ENCODE measurements at regions not wholly inside any gene's neighbourhood (a gene's known extent, or its start where the extent isn't known, plus 50 kb on each side); places are given as distances from the start of the nearest gene placed in this dataset.

DNA sequence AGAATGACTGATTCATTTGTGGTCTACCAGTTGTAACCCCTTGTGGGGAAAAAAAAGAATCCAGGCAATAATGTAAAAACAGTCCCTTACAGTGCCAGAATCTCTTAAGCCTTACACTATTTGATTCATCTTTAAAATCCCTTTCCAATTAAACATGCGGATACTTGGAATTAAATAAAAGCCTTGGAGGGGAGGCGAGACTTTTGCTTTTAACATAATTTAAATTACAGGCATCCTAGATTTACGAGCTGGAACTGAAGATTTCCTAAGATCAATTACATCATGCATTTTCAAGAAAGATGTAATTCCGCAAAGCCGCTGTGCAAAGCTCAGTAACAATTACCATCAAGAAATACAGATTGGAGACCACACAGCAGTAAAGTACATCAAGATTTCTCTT lies 370.2 kb downstream of the MTRR start:
- CTCF ChIA-PET (ENCODE audit: partially characterized antibody), result no interaction called here
- Histone ChIP-seq H3K27ac (ENCODE audit: low read depth, low read length) (no peak overlapping the region), H3K36me3 (ENCODE audit: insufficient read depth, low read length) (no peaks in the 10 kb centered on the region), H3K4me1 (ENCODE audit: insufficient read depth, low read length) (no peaks in the 10 kb centered on the region), H3K27me3 (ENCODE audit: insufficient read depth, low read length) (no peaks in the 10 kb centered on the region), H3K9me3 (ENCODE audit: control insufficient read depth in 1 of 2, low read length in 2 of 2) (no peaks in the 10 kb centered on the region), H3K4me3 (ENCODE audit: low read length in 2 of 2) (no peak overlapping the region)
- Mint-ChIP-seq H3K4me3 (no peak overlapping the region), H3K9me3 (peaks cover 0 to 11% (median 5%) of the 10 kb centered on the region in 8 donors), H3K27ac (no peak overlapping the region), H3K36me3 (no peaks in the 10 kb centered on the region), H3K27me3 (no peaks in the 10 kb centered on the region), H3K4me1 (no peaks in the 10 kb centered on the region)
- DNase-seq, result no peak
- intact Hi-C loops (cut with micrococcal nuclease), result no loop called here
- POLR2A ChIA-PET (ENCODE audit: partially characterized antibody), result no interaction called here

DNA sequence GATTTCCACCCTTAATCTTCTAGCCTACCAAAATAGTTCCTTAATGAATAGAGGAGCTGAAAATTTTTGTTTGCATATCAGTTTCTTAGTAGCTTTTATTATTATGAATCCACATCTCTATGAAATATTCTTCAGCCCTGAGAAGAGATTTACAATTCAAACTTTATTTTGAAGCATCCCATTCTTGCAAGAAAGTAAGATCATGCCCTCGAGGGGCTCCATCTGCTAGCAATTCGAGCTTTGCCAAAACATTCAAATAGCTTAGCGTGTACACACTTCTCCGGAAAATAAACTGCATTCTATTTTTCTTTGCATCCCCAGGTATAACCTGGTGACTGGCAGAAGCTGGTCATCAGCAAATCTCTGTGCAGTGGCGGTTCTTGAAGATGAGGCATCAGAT lies 370.7 kb downstream of the MTRR start:
- H3K27ac ChIP-seq (ENCODE audit: low read depth, low read length), result no peak overlapping the region
- no peaks in the 10 kb centered on the region for H3K36me3 ChIP-seq (ENCODE audit: insufficient read depth, low read length)
- ChIA-PET CTCF (ENCODE audit: partially characterized antibody) (no interaction called here), POLR2A (ENCODE audit: partially characterized antibody) (no interaction called here)
- no peak overlapping the region for H3K27ac Mint-ChIP-seq
- no peaks in the 10 kb centered on the region for H3K9me3 ChIP-seq (ENCODE audit: control insufficient read depth in 1 of 2, low read length in 2 of 2)
- DNase-seq, result no peak
- intact Hi-C loops (cut with micrococcal nuclease), result no loop called here
- no peaks in the 10 kb centered on the region for H3K36me3 Mint-ChIP-seq
- no peaks in the 10 kb centered on the region for H3K27me3 ChIP-seq (ENCODE audit: insufficient read depth, low read length)
- H3K9me3 Mint-ChIP-seq, result peaks cover 0 to 11% (median 8%) of the 10 kb centered on the region in 8 donors
- H3K4me3 ChIP-seq (ENCODE audit: low read length in 2 of 2), result no peak overlapping the region
- H3K4me1 ChIP-seq (ENCODE audit: insufficient read depth, low read length), result no peaks in the 10 kb centered on the region
- H3K4me1 Mint-ChIP-seq, result no peaks in the 10 kb centered on the region
- no peaks in the 10 kb centered on the region for H3K27me3 Mint-ChIP-seq
- no peak overlapping the region for H3K4me3 Mint-ChIP-seq

DNA sequence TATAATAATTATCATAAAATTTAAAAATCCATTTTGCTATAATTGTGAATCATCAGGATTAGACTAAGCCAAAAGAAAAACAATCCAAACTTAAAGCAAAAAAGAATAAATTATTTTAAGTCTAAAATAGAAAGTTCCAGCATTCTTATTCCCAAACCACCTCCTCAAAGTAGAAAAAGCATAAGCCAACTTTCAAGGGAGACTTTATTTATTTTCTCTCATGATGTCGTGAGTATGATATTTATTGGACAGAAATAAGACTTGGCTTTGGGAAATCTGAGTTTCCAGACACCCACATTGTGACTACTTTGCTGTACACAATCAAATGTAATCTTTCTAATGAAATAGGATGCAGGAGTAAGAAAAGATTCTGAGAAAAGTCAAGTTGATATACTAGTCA lies 372.1 kb downstream of the MTRR start:
- DNase-seq, result no peak
- no peaks in the 10 kb centered on the region for H3K4me1 Mint-ChIP-seq
- no peak overlapping the region for H3K27ac Mint-ChIP-seq
- Histone ChIP-seq H3K9me3 (ENCODE audit: control insufficient read depth in 1 of 2, low read length in 2 of 2) (no peaks in the 10 kb centered on the region), H3K27me3 (ENCODE audit: insufficient read depth, low read length) (no peaks in the 10 kb centered on the region), H3K27ac (ENCODE audit: low read depth, low read length) (no peak overlapping the region), H3K36me3 (ENCODE audit: insufficient read depth, low read length) (no peaks in the 10 kb centered on the region), H3K4me1 (ENCODE audit: insufficient read depth, low read length) (no peaks in the 10 kb centered on the region), H3K4me3 (ENCODE audit: low read length in 2 of 2) (no peak overlapping the region)
- ChIA-PET CTCF (ENCODE audit: partially characterized antibody) (no interaction called here), POLR2A (ENCODE audit: partially characterized antibody) (no interaction called here)
- H3K4me3 Mint-ChIP-seq, result no peak overlapping the region
- no peaks in the 10 kb centered on the region for H3K36me3 Mint-ChIP-seq
- intact Hi-C loops (cut with micrococcal nuclease), result no loop called here
- no peaks in the 10 kb centered on the region for H3K27me3 Mint-ChIP-seq
- peaks cover 0 to 13% (median 6%) of the 10 kb centered on the region in 8 donors for H3K9me3 Mint-ChIP-seq

DNA sequence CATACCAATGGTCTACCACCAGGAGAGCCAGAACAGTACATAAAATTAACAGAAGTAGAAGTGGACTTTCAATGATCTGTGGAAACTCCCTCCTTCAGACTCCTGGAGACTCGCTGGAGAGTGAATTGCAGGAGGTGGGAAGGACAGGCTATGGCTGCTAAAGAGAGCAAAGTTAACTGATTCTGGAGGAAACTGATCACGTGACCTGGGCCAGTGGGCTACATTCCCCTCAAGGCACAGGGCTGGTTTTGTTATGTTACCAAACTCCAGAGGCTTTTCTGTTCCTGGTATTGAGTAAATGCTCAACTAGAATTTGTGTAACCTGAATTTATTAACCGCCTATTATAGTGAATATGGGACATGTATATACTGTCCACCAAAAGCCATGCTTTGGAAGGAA lies 372.6 kb downstream of the MTRR start:
- Histone ChIP-seq H3K36me3 (ENCODE audit: insufficient read depth, low read length) (no peaks in the 10 kb centered on the region), H3K27ac (ENCODE audit: low read depth, low read length) (no peak overlapping the region), H3K9me3 (ENCODE audit: control insufficient read depth in 1 of 2, low read length in 2 of 2) (no peaks in the 10 kb centered on the region), H3K27me3 (ENCODE audit: insufficient read depth, low read length) (no peaks in the 10 kb centered on the region), H3K4me1 (ENCODE audit: insufficient read depth, low read length) (no peaks in the 10 kb centered on the region), H3K4me3 (ENCODE audit: low read length in 2 of 2) (no peak overlapping the region)
- H3K36me3 Mint-ChIP-seq, result no peaks in the 10 kb centered on the region
- no peaks in the 10 kb centered on the region for H3K27me3 Mint-ChIP-seq
- no peak overlapping the region for H3K4me3 Mint-ChIP-seq
- H3K4me1 Mint-ChIP-seq, result no peaks in the 10 kb centered on the region
- intact Hi-C loops (cut with micrococcal nuclease), result no loop called here
- ChIA-PET POLR2A (ENCODE audit: partially characterized antibody) (no interaction called here), CTCF (ENCODE audit: partially characterized antibody) (no interaction called here)
- no peak overlapping the region for H3K27ac Mint-ChIP-seq
- no peak for DNase-seq
- H3K9me3 Mint-ChIP-seq, result peaks cover 0 to 12% (median 5%) of the 10 kb centered on the region in 8 donors

DNA sequence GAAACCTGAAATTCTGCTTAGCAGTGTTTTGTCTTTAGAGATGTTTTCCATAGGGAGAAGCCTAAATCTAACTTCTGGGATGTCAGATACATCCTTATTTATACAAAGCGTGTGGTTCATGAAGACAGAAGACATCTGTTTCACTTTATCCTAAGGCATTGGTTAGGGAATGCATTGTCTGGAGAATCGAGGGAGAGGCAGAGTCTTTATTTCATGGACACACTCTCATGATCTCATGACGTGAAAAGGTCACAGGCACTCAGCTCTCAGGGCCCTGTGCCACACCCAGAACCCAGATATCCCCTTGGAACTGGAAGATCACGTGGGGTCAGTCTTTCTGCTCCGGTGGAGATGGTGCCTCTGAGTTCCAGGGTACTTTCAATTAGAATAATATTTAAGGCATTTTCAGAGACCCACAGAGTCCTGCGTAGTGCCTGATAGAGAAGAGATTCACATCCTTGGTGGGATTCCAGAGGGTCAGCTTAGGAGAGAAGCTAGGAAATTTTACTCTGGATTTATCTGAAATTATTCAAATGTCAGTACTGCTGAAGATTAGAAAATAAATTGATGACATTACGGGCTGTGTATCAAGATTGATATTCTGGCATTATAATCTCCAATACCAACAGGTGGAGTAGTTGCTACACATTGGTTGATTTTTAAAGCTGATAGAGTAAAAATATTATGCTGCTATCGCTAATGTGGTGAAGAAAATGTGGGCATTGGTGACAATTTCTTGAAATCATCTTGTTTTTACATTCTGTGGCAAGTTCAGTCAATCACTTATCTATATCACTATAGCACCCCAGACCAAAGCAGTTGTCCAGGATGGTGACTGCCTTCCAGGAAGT lies 378.3 kb downstream of the MTRR start:
- POLR2A ChIA-PET (ENCODE audit: partially characterized antibody), result no interaction called here
- CTCF ChIA-PET (ENCODE audit: partially characterized antibody), result no interaction called here
- no peak overlapping the region for H3K4me3 Mint-ChIP-seq
- H3K4me1 ChIP-seq (ENCODE audit: insufficient read depth, low read length), result no peaks in the 10 kb centered on the region
- no peaks in the 10 kb centered on the region for H3K9me3 ChIP-seq (ENCODE audit: control insufficient read depth in 1 of 2, low read length in 2 of 2)
- no peaks in the 10 kb centered on the region for H3K36me3 ChIP-seq (ENCODE audit: insufficient read depth, low read length)
- peaks cover 0 to 12% (median 4%) of the 10 kb centered on the region in 8 donors for H3K9me3 Mint-ChIP-seq
- H3K36me3 Mint-ChIP-seq, result no peaks in the 10 kb centered on the region
- no peak overlapping the region for H3K27ac Mint-ChIP-seq
- DNase-seq, result no peak
- no peaks in the 10 kb centered on the region for H3K27me3 Mint-ChIP-seq
- no peak overlapping the region for H3K27ac ChIP-seq (ENCODE audit: low read depth, low read length)
- H3K4me1 Mint-ChIP-seq, result no peaks in the 10 kb centered on the region
- no peaks in the 10 kb centered on the region for H3K27me3 ChIP-seq (ENCODE audit: insufficient read depth, low read length)
- no peak overlapping the region for H3K4me3 ChIP-seq (ENCODE audit: low read length in 2 of 2)
- intact Hi-C loops (cut with micrococcal nuclease), result no loop called here

DNA sequence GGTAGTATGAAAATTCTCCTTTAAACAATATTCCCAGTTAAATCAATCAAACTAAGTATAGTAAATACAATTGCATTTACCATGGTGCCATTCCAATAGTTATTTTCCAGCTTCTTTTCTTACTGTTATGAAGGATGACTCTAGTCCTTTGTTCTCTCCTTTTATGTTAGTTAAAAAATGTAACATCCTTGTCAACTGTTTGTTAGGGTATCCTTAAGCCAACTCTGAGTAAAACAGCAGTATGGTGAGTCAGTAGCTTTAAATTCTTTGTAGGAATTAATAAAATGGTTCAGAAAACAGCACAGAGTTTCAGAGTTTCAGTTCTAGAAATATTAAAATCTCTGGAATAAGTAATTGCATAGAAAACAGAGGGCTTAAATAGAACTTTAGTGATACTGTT lies 384.4 kb downstream of the MTRR start:
- no peak for DNase-seq
- H3K27ac Mint-ChIP-seq, result no peak overlapping the region
- no peaks in the 10 kb centered on the region for H3K27me3 ChIP-seq (ENCODE audit: insufficient read depth, low read length)
- H3K9me3 ChIP-seq (ENCODE audit: control insufficient read depth in 1 of 2, low read length in 2 of 2), result no peaks in the 10 kb centered on the region
- H3K27ac ChIP-seq (ENCODE audit: low read depth, low read length), result no peak overlapping the region
- intact Hi-C loops (cut with micrococcal nuclease), result no loop called here
- no peaks in the 10 kb centered on the region for H3K36me3 Mint-ChIP-seq
- H3K4me3 ChIP-seq (ENCODE audit: low read length in 2 of 2), result no peak overlapping the region
- H3K4me1 Mint-ChIP-seq, result no peaks in the 10 kb centered on the region
- no peaks in the 10 kb centered on the region for H3K27me3 Mint-ChIP-seq
- H3K4me3 Mint-ChIP-seq, result no peak overlapping the region
- H3K4me1 ChIP-seq (ENCODE audit: insufficient read depth, low read length), result no peaks in the 10 kb centered on the region
- no peaks in the 10 kb centered on the region for H3K36me3 ChIP-seq (ENCODE audit: insufficient read depth, low read length)
- ChIA-PET POLR2A (ENCODE audit: partially characterized antibody) (no interaction called here), CTCF (ENCODE audit: partially characterized antibody) (no interaction called here)
- H3K9me3 Mint-ChIP-seq, result peaks cover 0 to 7% (median under 1%) of the 10 kb centered on the region in 8 donors

DNA sequence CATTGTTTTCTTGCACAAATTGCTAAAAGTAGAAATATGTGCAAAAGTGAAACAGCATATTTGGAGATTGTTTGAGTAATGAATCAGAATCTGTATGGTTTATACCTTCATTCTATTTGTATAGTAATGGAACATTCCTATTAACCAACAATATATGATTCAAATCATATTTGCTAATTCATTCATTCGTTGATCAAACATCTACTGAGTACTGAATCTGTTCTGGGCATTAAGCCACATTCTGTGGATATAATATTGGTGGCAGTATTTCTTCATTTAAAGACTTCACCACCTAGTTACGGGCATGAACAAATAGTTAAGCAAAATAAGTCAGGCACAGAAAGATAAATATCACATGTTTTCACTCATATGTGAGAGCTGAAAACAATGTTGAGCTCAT lies 385.7 kb downstream of the MTRR start:
- no peaks in the 10 kb centered on the region for H3K36me3 ChIP-seq (ENCODE audit: insufficient read depth, low read length)
- intact Hi-C loops (cut with micrococcal nuclease), result no loop called here
- H3K9me3 ChIP-seq (ENCODE audit: control insufficient read depth in 1 of 2, low read length in 2 of 2), result no peaks in the 10 kb centered on the region
- no peaks in the 10 kb centered on the region for H3K4me1 Mint-ChIP-seq
- ChIA-PET CTCF (ENCODE audit: partially characterized antibody) (no interaction called here), POLR2A (ENCODE audit: partially characterized antibody) (no interaction called here)
- no peak overlapping the region for H3K4me3 ChIP-seq (ENCODE audit: low read length in 2 of 2)
- H3K4me1 ChIP-seq (ENCODE audit: insufficient read depth, low read length), result no peaks in the 10 kb centered on the region
- H3K27ac Mint-ChIP-seq, result no peak overlapping the region
- H3K27me3 Mint-ChIP-seq, result no peaks in the 10 kb centered on the region
- no peaks in the 10 kb centered on the region for H3K27me3 ChIP-seq (ENCODE audit: insufficient read depth, low read length)
- no peak overlapping the region for H3K4me3 Mint-ChIP-seq
- H3K9me3 Mint-ChIP-seq, result peaks cover 0 to 10% (median 0%) of the 10 kb centered on the region in 8 donors
- no peak overlapping the region for H3K27ac ChIP-seq (ENCODE audit: low read depth, low read length)
- H3K36me3 Mint-ChIP-seq, result no peaks in the 10 kb centered on the region
- DNase-seq, result no peak

DNA sequence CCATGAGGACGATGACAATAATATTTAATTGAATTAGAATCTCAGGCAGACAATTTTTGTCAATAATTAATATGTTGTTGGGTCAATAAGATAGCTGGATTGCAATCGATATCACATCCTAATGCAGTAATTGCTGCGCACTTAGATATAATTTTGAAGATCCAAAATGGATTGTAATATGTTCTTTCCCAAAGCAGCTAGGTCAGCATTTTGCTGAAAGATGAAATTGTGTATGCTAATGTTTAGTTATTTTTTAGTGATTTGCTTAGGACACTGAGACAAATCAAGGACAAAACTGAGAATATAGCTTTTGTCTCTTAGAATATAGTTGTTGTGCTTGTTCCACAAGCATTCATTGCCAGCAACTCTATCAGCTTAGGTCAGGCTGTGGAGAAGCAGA lies 389.9 kb downstream of the MTRR start:
- Histone ChIP-seq H3K4me1 (ENCODE audit: insufficient read depth, low read length) (no peaks in the 10 kb centered on the region), H3K9me3 (ENCODE audit: control insufficient read depth in 1 of 2, low read length in 2 of 2) (no peaks in the 10 kb centered on the region), H3K27me3 (ENCODE audit: insufficient read depth, low read length) (no peaks in the 10 kb centered on the region), H3K4me3 (ENCODE audit: low read length in 2 of 2) (no peak overlapping the region), H3K36me3 (ENCODE audit: insufficient read depth, low read length) (no peaks in the 10 kb centered on the region), H3K27ac (ENCODE audit: low read depth, low read length) (no peak overlapping the region)
- intact Hi-C loops (cut with micrococcal nuclease), result no loop called here
- POLR2A ChIA-PET (ENCODE audit: partially characterized antibody), result no interaction called here
- no peaks in the 10 kb centered on the region for H3K4me1 Mint-ChIP-seq
- H3K36me3 Mint-ChIP-seq, result no peaks in the 10 kb centered on the region
- H3K9me3 Mint-ChIP-seq, result peaks cover 0 to 15% (median 3%) of the 10 kb centered on the region in 8 donors
- no peak for DNase-seq
- no peak overlapping the region for H3K27ac Mint-ChIP-seq
- H3K27me3 Mint-ChIP-seq, result no peaks in the 10 kb centered on the region
- H3K4me3 Mint-ChIP-seq, result no peak overlapping the region
- CTCF ChIA-PET (ENCODE audit: partially characterized antibody), result no interaction called here

All from CD4-positive, alpha-beta memory T cell (primary cell).